Cardiac muscle cell (in vitro differentiated cells and primary cell): ENCODE measurements at regions not wholly inside any gene's neighbourhood (a gene's known extent, or its start where the extent isn't known, plus 50 kb on each side); places are given as distances from the start of the nearest gene placed in this dataset.

ENCODE experiments used
- DNase-seq, 2 donors: peaks; one replicate each; pipeline versions ENCODE4 v3.0.0 to v3.0.0-alpha.2; 2010 to 2017; ENCODE audit warnings: low read depth in 1 of 2, low spot score in 1 of 2
- H3K27ac ChIP-seq: fragments of 200-600 bp; sonication (generic); 2 replicates; pipeline ENCODE4 v1.5.1; 2016
- H3K27me3 ChIP-seq: fragments of 200-600 bp; sonication (generic); 2 replicates; pipeline ENCODE4 v1.6.0; 2016; ENCODE audit warnings: control low read depth
- H3K36me3 ChIP-seq: fragments of 200-600 bp; sonication (generic); 2 replicates; pipeline ENCODE4 v1.5.1; 2016; ENCODE audit warnings: control low read depth
- H3K4me1 ChIP-seq: fragments of 200-600 bp; sonication (generic); 2 replicates; pipeline ENCODE4 v1.8.1; 2017; ENCODE audit warnings: low read depth, mild to moderate bottlenecking, mixed run types
- H3K4me3 ChIP-seq: fragments of 200-600 bp; sonication (generic); 2 replicates; pipeline ENCODE4 v1.5.1; 2016; ENCODE audit warnings: mild to moderate bottlenecking
- H3K9me3 ChIP-seq: fragments of 200-600 bp; sonication (generic); 2 replicates; pipeline ENCODE4 v1.5.1; 2017; ENCODE audit warnings: low read depth, mild to moderate bottlenecking, control low read depth
- TF ChIP-seq, protein P1 (sequence below): IDR thresholded peaks from 2 replicates; pipeline ENCODE4 v1.5.1; 2012; ENCODE audit warnings: low read depth, mild to moderate bottlenecking, low read length

DNA sequence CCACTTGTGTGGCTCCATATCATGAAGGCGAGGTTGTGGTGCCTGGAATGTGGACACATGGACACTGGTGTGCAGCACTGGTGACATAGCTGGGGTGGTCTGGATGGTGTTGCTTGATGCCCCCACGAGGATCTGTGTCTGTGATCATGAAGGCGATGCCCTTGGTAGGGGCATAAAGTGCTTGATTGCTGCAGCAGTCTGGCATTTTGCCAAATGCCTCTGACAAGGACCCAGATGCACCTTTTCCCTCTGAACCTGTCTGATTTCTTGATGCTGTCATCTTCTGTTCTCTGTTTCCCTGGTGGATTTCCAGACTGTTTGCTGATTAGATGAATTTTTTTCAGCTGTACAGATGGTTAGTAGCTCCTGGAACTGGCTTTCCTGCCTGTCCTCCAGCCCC lies 752.0 kb upstream of the HS6ST1 start:
- DNase-seq, result no peak
- TF ChIP-seq, protein P1, sequence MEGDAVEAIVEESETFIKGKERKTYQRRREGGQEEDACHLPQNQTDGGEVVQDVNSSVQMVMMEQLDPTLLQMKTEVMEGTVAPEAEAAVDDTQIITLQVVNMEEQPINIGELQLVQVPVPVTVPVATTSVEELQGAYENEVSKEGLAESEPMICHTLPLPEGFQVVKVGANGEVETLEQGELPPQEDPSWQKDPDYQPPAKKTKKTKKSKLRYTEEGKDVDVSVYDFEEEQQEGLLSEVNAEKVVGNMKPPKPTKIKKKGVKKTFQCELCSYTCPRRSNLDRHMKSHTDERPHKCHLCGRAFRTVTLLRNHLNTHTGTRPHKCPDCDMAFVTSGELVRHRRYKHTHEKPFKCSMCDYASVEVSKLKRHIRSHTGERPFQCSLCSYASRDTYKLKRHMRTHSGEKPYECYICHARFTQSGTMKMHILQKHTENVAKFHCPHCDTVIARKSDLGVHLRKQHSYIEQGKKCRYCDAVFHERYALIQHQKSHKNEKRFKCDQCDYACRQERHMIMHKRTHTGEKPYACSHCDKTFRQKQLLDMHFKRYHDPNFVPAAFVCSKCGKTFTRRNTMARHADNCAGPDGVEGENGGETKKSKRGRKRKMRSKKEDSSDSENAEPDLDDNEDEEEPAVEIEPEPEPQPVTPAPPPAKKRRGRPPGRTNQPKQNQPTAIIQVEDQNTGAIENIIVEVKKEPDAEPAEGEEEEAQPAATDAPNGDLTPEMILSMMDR, result no peak
- no peaks in the 10 kb centered on the region for H3K9me3 ChIP-seq
- H3K36me3 ChIP-seq, result no peaks in the 10 kb centered on the region
- peaks cover 4% of the 10 kb centered on the region for H3K4me1 ChIP-seq
- no peak overlapping the region for H3K4me3 ChIP-seq
- H3K27me3 ChIP-seq, result no peaks in the 10 kb centered on the region
- H3K27ac ChIP-seq, result no peak overlapping the region

DNA sequence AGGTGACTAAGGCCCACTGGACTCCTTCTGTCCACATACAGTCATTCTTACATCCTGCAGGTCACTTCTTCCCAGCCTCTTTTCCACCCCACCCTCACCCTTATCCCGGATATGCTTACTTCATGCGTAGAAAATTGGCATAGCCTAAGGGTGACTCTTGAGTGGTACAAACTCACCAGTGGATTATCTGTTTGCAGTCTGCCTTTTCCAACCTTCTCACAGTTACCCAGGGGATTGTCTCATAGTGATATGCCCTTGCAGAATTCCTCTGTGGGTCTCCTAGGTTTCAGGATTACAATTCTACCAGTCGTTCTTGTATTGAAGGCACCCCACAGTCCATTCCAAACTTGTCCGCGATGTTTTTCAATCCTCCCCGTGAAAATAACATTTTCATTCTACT lies 752.9 kb upstream of the HS6ST1 start:
- Histone ChIP-seq H3K4me3 (no peak overlapping the region), H3K27ac (no peak overlapping the region), H3K36me3 (no peaks in the 10 kb centered on the region), H3K4me1 (peaks cover 4% of the 10 kb centered on the region), H3K27me3 (no peaks in the 10 kb centered on the region), H3K9me3 (no peaks in the 10 kb centered on the region)
- TF ChIP-seq, protein P1, result no peak
- DNase-seq, result no peak

DNA sequence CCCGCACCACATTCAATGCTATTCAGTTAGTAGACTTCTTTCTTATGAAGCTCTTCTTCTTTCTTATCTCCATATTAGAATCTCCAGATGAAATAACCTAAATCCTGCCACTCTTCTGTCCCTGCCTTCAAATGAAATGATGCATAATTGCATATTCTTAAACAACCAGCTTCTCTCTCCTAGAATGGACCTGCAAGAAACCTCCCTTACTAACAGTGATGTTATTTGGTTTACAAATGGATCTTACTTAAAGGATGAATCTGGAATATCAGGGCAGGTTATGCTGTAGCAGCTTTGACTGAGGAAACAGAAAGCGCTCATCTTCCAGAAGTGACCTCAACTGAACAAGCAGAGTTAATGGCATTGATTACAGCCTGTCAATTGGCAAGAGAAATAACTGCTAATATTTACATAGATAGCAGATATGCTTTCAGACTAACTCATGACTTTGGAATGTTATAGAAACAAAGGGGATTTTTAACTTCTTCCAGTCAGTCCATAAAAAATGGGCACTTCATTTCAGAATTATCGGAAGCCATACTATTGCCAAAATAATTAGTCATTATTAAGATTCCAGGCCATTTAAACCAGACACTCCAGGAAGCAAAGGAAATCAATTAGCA lies 755.7 kb upstream of the HS6ST1 start:
- Histone ChIP-seq H3K36me3 (no peaks in the 10 kb centered on the region), H3K9me3 (no peaks in the 10 kb centered on the region), H3K27ac (no peak overlapping the region), H3K4me1 (no peaks in the 10 kb centered on the region), H3K27me3 (no peaks in the 10 kb centered on the region), H3K4me3 (no peak overlapping the region)
- DNase-seq, result no peak
- TF ChIP-seq, protein P1, result no peak

DNA sequence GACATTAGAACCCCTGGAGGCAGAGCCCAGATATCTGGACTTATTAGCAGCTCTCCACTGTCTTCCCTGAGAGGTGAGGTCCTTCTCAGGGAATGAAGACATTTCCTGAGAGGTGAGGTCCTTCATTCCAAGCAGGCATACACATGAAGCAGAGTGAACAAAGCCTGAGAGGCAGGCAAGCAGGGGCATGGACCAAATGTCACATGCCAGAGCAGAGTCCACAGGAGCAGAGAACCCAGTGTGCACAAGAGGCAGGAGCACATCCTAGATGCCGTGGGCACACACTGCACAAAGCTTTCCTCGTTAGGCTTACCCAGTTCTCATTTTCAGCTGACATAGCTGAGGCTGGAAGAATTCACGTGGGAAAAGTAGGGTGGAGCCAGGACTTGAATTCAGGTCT lies 759.9 kb upstream of the HS6ST1 start:
- no peaks in the 10 kb centered on the region for H3K27me3 ChIP-seq
- no peaks in the 10 kb centered on the region for H3K9me3 ChIP-seq
- H3K27ac ChIP-seq, result no peak overlapping the region
- DNase-seq, result no peak
- no peaks in the 10 kb centered on the region for H3K36me3 ChIP-seq
- TF ChIP-seq, protein P1, result no peak
- no peaks in the 10 kb centered on the region for H3K4me1 ChIP-seq
- no peak overlapping the region for H3K4me3 ChIP-seq

DNA sequence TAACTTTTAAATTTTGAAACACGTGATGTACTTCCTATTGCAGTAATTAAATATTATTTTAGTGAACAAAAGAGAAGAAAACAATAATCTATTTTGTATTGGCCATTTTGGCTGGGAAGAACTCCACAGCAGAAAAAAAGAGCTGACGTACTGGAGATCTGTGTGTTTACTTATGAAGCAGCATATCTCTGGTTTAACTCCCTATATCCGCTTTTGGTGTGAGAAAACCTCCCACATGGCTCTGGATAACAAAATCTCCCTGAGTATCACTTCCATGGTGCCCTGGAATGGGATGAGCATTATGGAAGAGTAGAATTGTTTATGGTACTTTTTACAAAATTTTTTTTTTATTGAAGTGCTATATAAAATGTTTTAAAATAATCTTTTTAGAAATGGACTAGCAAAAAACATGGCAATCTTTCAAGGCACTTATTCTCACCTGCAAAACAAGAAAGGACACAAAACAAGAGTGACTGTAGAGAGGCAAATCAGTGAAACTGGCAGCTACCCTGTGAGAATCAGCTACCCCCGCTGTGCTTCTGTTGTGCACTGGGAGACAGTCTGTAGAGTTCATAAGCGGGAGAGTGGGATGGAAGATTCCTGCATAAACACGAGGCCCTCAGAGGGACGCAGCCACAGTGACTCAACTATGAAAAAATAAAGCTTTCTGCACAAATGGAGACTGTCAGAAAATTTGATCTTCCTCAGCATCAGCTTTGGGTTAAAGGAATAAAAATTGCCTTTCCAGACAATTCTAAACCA lies 762.2 kb upstream of the HS6ST1 start:
- Histone ChIP-seq H3K27me3 (no peaks in the 10 kb centered on the region), H3K27ac (no peak overlapping the region), H3K4me1 (no peaks in the 10 kb centered on the region), H3K36me3 (no peaks in the 10 kb centered on the region), H3K9me3 (no peaks in the 10 kb centered on the region), H3K4me3 (no peak overlapping the region)
- TF ChIP-seq, protein P1, result no peak
- DNase-seq, result peak in 1 of 2 donors; percentile 63
